HEK293 (cell line): ENCODE measurements at regions not wholly inside any gene's neighbourhood (a gene's known extent, or its start where the extent isn't known, plus 50 kb on each side); places are given as distances from the start of the nearest gene placed in this dataset.
"Not testable (repeated sequence)": the region's sequence is repeated elsewhere in the genome, so short reads cannot be mapped to it uniquely, and the experiment has no call there.

ENCODE experiments used
- CTCF ChIP-seq: fragments of 450-650 bp; formaldehyde crosslinking; IDR thresholded peaks from 2 replicates; pipeline ENCODE4 v1.5.1; 2016; ENCODE audit warnings: missing biosample characterization, missing genetic modification characterization
- FEZF1 ChIP-seq: fragments of 450-650 bp; formaldehyde crosslinking; IDR thresholded peaks from 2 replicates; pipeline ENCODE4 v1.5.1; 2016; ENCODE audit warnings: missing biosample characterization, missing genetic modification characterization
- HIC1 ChIP-seq: fragments of 450-650 bp; formaldehyde crosslinking; IDR thresholded peaks from 2 replicates; pipeline ENCODE4 v1.5.1; 2016; ENCODE audit warnings: missing biosample characterization, missing genetic modification characterization
- PBX3 ChIP-seq: sonication (generic); formaldehyde crosslinking; IDR thresholded peaks from 2 replicates; pipeline ENCODE4 v1.8.1; 2022; ENCODE audit warnings: mild to moderate bottlenecking, moderate library complexity, missing genetic modification reagents
- PRDM4 ChIP-seq: fragments of 450-650 bp; formaldehyde crosslinking; IDR thresholded peaks from 2 replicates; pipeline ENCODE4 v1.5.1; 2017; ENCODE audit warnings: missing biosample characterization, missing genetic modification characterization
- TCF7L2 ChIP-seq: IDR thresholded peaks from 2 replicates; pipeline ENCODE4 v1.6.1; 2011; ENCODE audit warnings: low read depth, mild to moderate bottlenecking, inconsistent platforms, low read length, moderate library complexity, borderline replicate concordance
- ZBTB26 ChIP-seq: fragments of 450-650 bp; formaldehyde crosslinking; optimal IDR thresholded peaks from 2 replicates; pipeline ENCODE3; 2016; ENCODE audit warnings: missing biosample characterization, mild to moderate bottlenecking, missing genetic modification characterization
- ZBTB7A ChIP-seq: fragments of 450-650 bp; formaldehyde crosslinking; IDR thresholded peaks from 2 replicates; pipeline ENCODE4 v1.5.1; 2016; ENCODE audit warnings: low read depth, missing biosample characterization, missing genetic modification characterization
- ZNF157 ChIP-seq: fragments of 450-650 bp; formaldehyde crosslinking; IDR thresholded peaks from 2 replicates; pipeline ENCODE4 v1.5.1; 2016; ENCODE audit warnings: missing biosample characterization, missing genetic modification characterization
- ZNF16 ChIP-seq: fragments of 450-650 bp; formaldehyde crosslinking; IDR thresholded peaks from 2 replicates; pipeline ENCODE4 v1.5.1; 2016; ENCODE audit warnings: low read depth, missing biosample characterization, missing genetic modification characterization
- ZNF488 ChIP-seq: fragments of 450-650 bp; formaldehyde crosslinking; IDR thresholded peaks from 2 replicates; pipeline ENCODE4 v1.5.1; 2016; ENCODE audit warnings: missing biosample characterization, missing genetic modification characterization
- ZNF629 ChIP-seq: fragments of 450-650 bp; formaldehyde crosslinking; IDR thresholded peaks from 2 replicates; pipeline ENCODE4 v1.5.1; 2017; ENCODE audit warnings: missing biosample characterization, missing genetic modification characterization
- ZNF645 ChIP-seq: fragments of 450-650 bp; formaldehyde crosslinking; IDR thresholded peaks from 2 replicates; pipeline ENCODE4; 2016; ENCODE audit warnings: missing biosample characterization, missing genetic modification characterization

GRCh38 chr10:81505777-81506176 lies 369.2 kb upstream of the NRG3 start:
- not testable (repeated sequence) for TF ChIP-seq FEZF1 (tag by site-specific recombination); ZBTB7A; CTCF; ZBTB26 (tag by site-specific recombination); ZNF629; ZNF16 (tag by site-specific recombination); PBX3 (CRISPR knock-in tag); TCF7L2; ZNF645; HIC1; ZNF488 (tag by site-specific recombination); PRDM4 (tag by site-specific recombination); ZNF157
